GM10248 (cell line): ENCODE measurements at regions not wholly inside any gene's neighbourhood (a gene's known extent, or its start where the extent isn't known, plus 50 kb on each side); places are given as distances from the start of the nearest gene placed in this dataset.
"Not testable (repeated sequence)": the region's sequence is repeated elsewhere in the genome, so short reads cannot be mapped to it uniquely, and the experiment has no call there.

Experiments
- CTCF ChIA-PET: fragments of 300-600 bp; sonication (Branson Sonifier 250); formaldehyde crosslinking; extraction: SDS; loops from one replicate; lab custom pipeline; 2021; ENCODE audit warnings: antibody characterized with exemption; lab: Yijun Ruan, JAX
- POLR2A ChIA-PET: fragments of 350-650 bp; sonication (Branson Sonifier 250); formaldehyde crosslinking; extraction: SDS; loops from one replicate; lab custom pipeline; 2020; ENCODE audit warnings: antibody characterized with exemption; lab: Yijun Ruan, JAX
- DNase-seq: peaks from one replicate; pipeline ENCODE4 v3.0.0; 2012; ENCODE audit errors: extremely low spot score
- CTCF ChIP-seq: IDR thresholded peaks from 2 replicates; pipeline ENCODE4 v1.5.1; 2012; ENCODE audit warnings: mild to moderate bottlenecking, low read depth; ENCODE audit errors: extremely low read depth, missing control alignments, control extremely low read depth

- ChIA-PET CTCF (no interaction called here), POLR2A (no interaction called here)
- DNase-seq: no peak
- no peak for TF ChIP-seq CTCF
These were observed 207.5 kb upstream of the PELI2 start for GRCh38 chr14:55910601-55911243.

DNA sequence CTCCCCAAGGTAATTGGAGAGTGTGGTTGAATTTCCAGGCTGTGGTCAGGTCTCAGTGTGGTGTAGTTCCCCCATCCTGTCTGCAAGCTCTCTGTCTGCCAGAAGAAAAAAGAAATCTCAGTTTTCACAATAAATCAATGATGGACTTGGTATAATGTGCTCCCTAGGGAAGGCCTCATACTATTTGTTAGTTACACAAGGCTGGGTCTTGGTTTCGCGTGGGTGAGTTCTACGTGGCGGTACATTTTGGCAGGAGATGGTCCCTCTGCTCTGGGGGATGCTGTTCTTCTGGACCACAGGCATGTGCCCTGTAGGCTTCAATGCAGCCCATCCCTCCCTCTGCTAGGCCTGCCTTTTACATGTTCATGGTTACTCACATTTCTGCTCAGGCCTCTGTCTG, 206.4 kb upstream of the PELI2 start:
- no peak for DNase-seq
- POLR2A ChIA-PET: no interaction called here
- CTCF ChIA-PET: no interaction called here
- TF ChIP-seq CTCF: no peak

GRCh38 chr14:55912344-55912743, 205.9 kb upstream of the PELI2 start:
- POLR2A ChIA-PET: no interaction called here
- no peak for TF ChIP-seq CTCF
- CTCF ChIA-PET: no interaction called here
- DNase-seq: no peak

DNA sequence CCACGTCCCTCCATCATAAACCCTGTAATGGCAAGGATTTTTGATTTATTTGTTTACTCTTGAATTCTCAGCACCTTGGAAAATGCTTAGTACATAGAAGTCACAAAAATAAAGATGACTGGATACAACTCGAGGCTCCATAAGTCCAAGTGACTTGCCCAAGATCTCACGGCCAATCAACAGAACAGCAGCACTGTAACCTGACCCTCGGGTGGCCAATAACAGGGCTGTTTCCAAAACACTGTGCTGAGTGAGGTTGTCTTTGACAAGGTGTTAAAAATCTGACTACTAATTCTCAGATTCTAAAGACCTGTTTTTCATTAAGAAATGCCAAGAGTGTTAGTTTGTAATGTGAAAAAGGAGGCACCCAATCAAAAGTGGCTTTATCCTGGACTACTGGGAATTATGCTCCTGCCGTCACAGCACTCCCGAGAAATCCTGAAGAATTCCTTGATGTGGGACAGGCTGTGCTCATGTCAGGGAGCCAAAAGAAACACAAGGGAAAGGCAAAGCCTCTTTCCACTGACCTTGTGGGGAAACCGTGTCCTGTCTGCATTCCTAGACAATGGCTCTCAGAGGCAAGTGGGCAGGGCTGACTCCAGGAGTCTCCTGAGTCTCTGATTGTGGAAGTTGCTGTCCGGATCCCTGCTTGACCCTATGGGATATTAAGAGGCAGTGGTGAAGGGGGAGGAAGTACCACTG, 204.7 kb upstream of the PELI2 start:
- ChIA-PET POLR2A (no interaction called here), CTCF (no interaction called here)
- DNase-seq: no peak
- TF ChIP-seq CTCF: no peak

GRCh38 chr14:55914771-55915170, 203.4 kb upstream of the PELI2 start:
- no peak for DNase-seq
- ChIA-PET POLR2A (no interaction called here), CTCF (interaction anchor here (1.5 kb wide), 1 partner anchor 22 kb away, joined by 3 read pairs; no protein-coding TSS in a partner anchor)
- no peak for TF ChIP-seq CTCF

DNA sequence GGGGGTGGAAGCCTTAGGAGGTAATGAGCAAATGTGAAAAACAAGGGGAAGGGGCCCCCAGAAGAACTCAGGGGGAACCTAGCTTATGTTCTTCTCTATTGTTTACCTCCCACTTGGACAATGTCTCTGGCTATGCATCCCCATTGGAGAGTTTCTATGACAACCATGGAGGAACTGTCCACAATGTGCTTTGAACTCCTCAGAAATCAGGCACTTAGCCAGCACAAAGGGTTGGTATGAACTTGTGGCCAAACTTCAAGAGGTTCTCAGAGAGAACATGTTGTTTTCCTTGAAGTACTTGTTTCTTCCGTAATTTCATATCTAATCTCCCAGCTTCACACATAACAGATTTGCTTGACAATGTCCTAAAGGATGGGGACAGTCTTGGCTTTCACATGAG, 202.8 kb upstream of the PELI2 start:
- no peak for DNase-seq
- ChIA-PET POLR2A (no interaction called here), CTCF (interaction anchor here (1.5 kb wide), 1 partner anchor 23 kb away, joined by 3 read pairs; no protein-coding TSS in a partner anchor)
- no peak for TF ChIP-seq CTCF

DNA sequence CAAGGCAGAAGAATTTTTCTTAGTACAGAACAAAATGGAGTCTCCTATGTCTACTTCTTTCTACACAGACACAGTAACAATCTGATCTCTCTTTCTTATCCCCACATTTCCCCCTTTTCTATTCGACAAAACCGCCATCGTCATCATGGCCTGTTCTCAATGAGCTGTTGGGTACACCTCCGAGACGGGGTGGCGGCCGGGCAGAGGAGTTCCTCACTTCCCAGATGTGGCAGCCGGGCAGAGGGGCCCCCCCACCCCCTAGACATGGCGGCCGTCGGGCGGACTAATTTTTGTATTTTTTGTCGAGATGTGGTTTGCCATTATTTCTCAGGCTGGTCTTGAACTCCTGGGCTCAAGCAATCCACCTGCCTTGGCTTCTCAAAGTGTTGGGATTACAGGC, 198.4 kb upstream of the PELI2 start:
- DNase-seq, POLR2A ChIA-PET, CTCF ChIA-PET: not testable (repeated sequence)
